Activated naive CD4-positive, alpha-beta T cell treated with Interleukin-2 at 50 U/mL for 16 hours (primary cell): ENCODE measurements at regions not wholly inside any gene's neighbourhood (a gene's known extent, or its start where the extent isn't known, plus 50 kb on each side); places are given as distances from the start of the nearest gene placed in this dataset.
"Not testable (repeated sequence)": the region's sequence is repeated elsewhere in the genome, so short reads cannot be mapped to it uniquely, and the experiment has no call there.

ENCODE experiments used
- DNase-seq: peaks from one replicate; pipeline ENCODE4 v3.0.0-alpha.2; 2020

- no peak for DNase-seq
These were observed 110.7 kb upstream of the P2RY1 start for GRCh38 chr3:152724270-152724669.

GRCh38 chr3:152728231-152728980 is 106.5 kb upstream of the P2RY1 start:
- no peak for DNase-seq

- no peak for DNase-seq
These were observed 105.0 kb upstream of the P2RY1 start for GRCh38 chr3:152729906-152730305.

GRCh38 chr3:152731511-152731910 is 103.4 kb upstream of the P2RY1 start:
- no peak for DNase-seq

GRCh38 chr3:152733584-152734119 is 101.3 kb upstream of the P2RY1 start:
- no peak for DNase-seq

GRCh38 chr3:152737021-152737908 is 97.7 kb upstream of the P2RY1 start:
- DNase-seq = no peak

- no peak for DNase-seq
These were observed 96.3 kb upstream of the P2RY1 start for GRCh38 chr3:152738656-152739055.

GRCh38 chr3:152742368-152743347 is 92.3 kb upstream of the P2RY1 start:
- DNase-seq = no peak

GRCh38 chr3:152745646-152746045 is 89.3 kb upstream of the P2RY1 start:
- no peak for DNase-seq

GRCh38 chr3:152754303-152754702 is 80.6 kb upstream of the P2RY1 start:
- no peak for DNase-seq

- DNase-seq = no peak
These were observed 78.1 kb upstream of the P2RY1 start for GRCh38 chr3:152756807-152757206.

GRCh38 chr3:152760024-152760563 is 74.8 kb upstream of the P2RY1 start:
- DNase-seq = no peak

- no peak for DNase-seq
These were observed 74.3 kb upstream of the P2RY1 start for GRCh38 chr3:152760591-152760990.

- no peak for DNase-seq
These were observed 66.5 kb upstream of the P2RY1 start for GRCh38 chr3:152768478-152768877.

- no peak for DNase-seq
These were observed 65.4 kb upstream of the P2RY1 start for GRCh38 chr3:152769523-152769922.

GRCh38 chr3:152770296-152770695 is 64.6 kb upstream of the P2RY1 start:
- DNase-seq = no peak

- no peak for DNase-seq
These were observed 63.8 kb upstream of the P2RY1 start for GRCh38 chr3:152771120-152771519.

GRCh38 chr3:152772674-152773225 is 62.2 kb upstream of the P2RY1 start:
- no peak for DNase-seq

GRCh38 chr3:152773633-152774032 is 61.3 kb upstream of the P2RY1 start:
- no peak for DNase-seq

- not testable (repeated sequence) for DNase-seq
These were observed 60.7 kb upstream of the P2RY1 start for GRCh38 chr3:152774230-152774629.

GRCh38 chr3:152778022-152778421 is 56.9 kb upstream of the P2RY1 start:
- no peak for DNase-seq

GRCh38 chr3:152779653-152780052 is 55.3 kb upstream of the P2RY1 start:
- DNase-seq = no peak
